ENCODE measurements at regions not wholly inside any gene's neighbourhood (a gene's known extent, or its start where the extent isn't known, plus 50 kb on each side); places are given as distances from the start of the nearest gene placed in this dataset.

- WGBS, 5 donors: 30 to 69% (median 51%) methylated on average over 2 of the region's 2 CpGs
- intact Hi-C loops (cut with DNase I; ENCODE audit: low total_unique reads): no loop called here
- H3K27me3 ChIP-seq (replicated peaks in 1 of 7): no peaks in the 10 kb centered on the region
Observed at GRCh38 chr12:28611449-28611848, 421.2 kb downstream of the CCDC91 start.

GRCh38 chr12:28618171-28618570 is 427.9 kb downstream of the CCDC91 start:
- Histone ChIP-seq H3K4me3 (no peak overlapping the region), H3K4me1 (no peaks in the 10 kb centered on the region), H3K36me3 (no peaks in the 10 kb centered on the region), H3K9me3 (peaks cover 0 to 5% (median 0%) of the 10 kb centered on the region in 8 donors), H3K27ac (no peak overlapping the region), H3K27me3 (replicated peaks in 1 of 7) (no peaks in the 10 kb centered on the region)
- no peak for DNase-seq
- no peak for TF ChIP-seq POLR2A (IDR thresholded peaks at IDR 0.05)
- no peak for TF ChIP-seq POLR2AphosphoS5 (IDR thresholded peaks at IDR 0.05)
- TF ChIP-seq CTCF (IDR thresholded peaks at IDR 0.05 in 8 of 11, conservative IDR thresholded peaks at IDR 0.05 in 3 of 11): no peak
- WGBS, 5 donors: 79 to 98% (median 84%) methylated on average over 1 of the region's 1 CpG
- intact Hi-C loops (cut with DNase I; ENCODE audit: low total_unique reads): no loop called here

More at GRCh38 chr12:28611449-28611848, 421.2 kb downstream of the CCDC91 start:
- DNase-seq: no peak
- Histone ChIP-seq H3K27ac (no peak overlapping the region), H3K4me3 (no peak overlapping the region), H3K9me3 (peaks cover 0 to 25% (median 21%) of the 10 kb centered on the region in 8 donors), H3K4me1 (no peaks in the 10 kb centered on the region), H3K36me3 (no peaks in the 10 kb centered on the region)
- no peak for TF ChIP-seq POLR2AphosphoS5 (IDR thresholded peaks at IDR 0.05)
- TF ChIP-seq POLR2A (IDR thresholded peaks at IDR 0.05): no peak
- TF ChIP-seq CTCF (IDR thresholded peaks at IDR 0.05 in 8 of 11, conservative IDR thresholded peaks at IDR 0.05 in 3 of 11): no peak

GRCh38 chr12:28618772-28619171 is 428.5 kb downstream of the CCDC91 start:
- no peak overlapping the region for H3K4me3 ChIP-seq
- intact Hi-C loops (cut with DNase I; ENCODE audit: low total_unique reads): no loop called here

GRCh38 chr12:28620281-28620680 is 430.0 kb downstream of the CCDC91 start:
- Histone ChIP-seq H3K27me3 (replicated peaks in 1 of 7) (no peaks in the 10 kb centered on the region), H3K4me1 (no peaks in the 10 kb centered on the region), H3K4me3 (no peak overlapping the region), H3K27ac (no peak overlapping the region), H3K36me3 (no peaks in the 10 kb centered on the region), H3K9me3 (peaks cover 0 to 5% (median 0%) of the 10 kb centered on the region in 8 donors)
- no peak for TF ChIP-seq POLR2AphosphoS5 (IDR thresholded peaks at IDR 0.05)
- TF ChIP-seq CTCF (IDR thresholded peaks at IDR 0.05 in 8 of 11, conservative IDR thresholded peaks at IDR 0.05 in 3 of 11): no peak
- TF ChIP-seq POLR2A (IDR thresholded peaks at IDR 0.05): no peak
- 78 to 88% (median 81%) methylated on average over 3 of the region's 3 CpGs for WGBS, 5 donors
- DNase-seq: no peak
- intact Hi-C loops (cut with DNase I; ENCODE audit: low total_unique reads): no loop called here

More at GRCh38 chr12:28618772-28619171, 428.5 kb downstream of the CCDC91 start:
- H3K27me3 ChIP-seq (replicated peaks in 1 of 7): no peaks in the 10 kb centered on the region
- no peak for DNase-seq
- WGBS, 5 donors: 75 to 83% (median 83%) methylated on average over 3 of the region's 3 CpGs
- TF ChIP-seq POLR2A (IDR thresholded peaks at IDR 0.05) (no peak), CTCF (IDR thresholded peaks at IDR 0.05 in 8 of 11, conservative IDR thresholded peaks at IDR 0.05 in 3 of 11) (no peak), POLR2AphosphoS5 (IDR thresholded peaks at IDR 0.05) (no peak)
- peaks cover 0 to 5% (median 0%) of the 10 kb centered on the region in 8 donors for H3K9me3 ChIP-seq
- no peak overlapping the region for H3K27ac ChIP-seq
- no peaks in the 10 kb centered on the region for H3K4me1 ChIP-seq
- no peaks in the 10 kb centered on the region for H3K36me3 ChIP-seq

Measured in spleen (tissue), 11 donors.